SK-N-SH treated with all-trans-retinoic acid at 6 μM for 48 hours (cell line): ENCODE measurements at regions not wholly inside any gene's neighbourhood (a gene's known extent, or its start where the extent isn't known, plus 50 kb on each side); places are given as distances from the start of the nearest gene placed in this dataset.

ENCODE experiments used
- CSDC2 ChIP-seq: fragments of 250-450 bp; sonication (Bioruptor Pico); IDR thresholded peaks from 2 replicates; pipeline ENCODE4 v1.5.0; 2020; ENCODE audit warnings: mild to moderate bottlenecking, moderate library complexity
- TOX ChIP-seq: fragments of 250-450 bp; sonication (Bioruptor Pico); IDR thresholded peaks from 2 replicates; pipeline ENCODE4 v1.8.0; 2021; ENCODE audit warnings: mild to moderate bottlenecking, moderate library complexity, borderline replicate concordance

DNA sequence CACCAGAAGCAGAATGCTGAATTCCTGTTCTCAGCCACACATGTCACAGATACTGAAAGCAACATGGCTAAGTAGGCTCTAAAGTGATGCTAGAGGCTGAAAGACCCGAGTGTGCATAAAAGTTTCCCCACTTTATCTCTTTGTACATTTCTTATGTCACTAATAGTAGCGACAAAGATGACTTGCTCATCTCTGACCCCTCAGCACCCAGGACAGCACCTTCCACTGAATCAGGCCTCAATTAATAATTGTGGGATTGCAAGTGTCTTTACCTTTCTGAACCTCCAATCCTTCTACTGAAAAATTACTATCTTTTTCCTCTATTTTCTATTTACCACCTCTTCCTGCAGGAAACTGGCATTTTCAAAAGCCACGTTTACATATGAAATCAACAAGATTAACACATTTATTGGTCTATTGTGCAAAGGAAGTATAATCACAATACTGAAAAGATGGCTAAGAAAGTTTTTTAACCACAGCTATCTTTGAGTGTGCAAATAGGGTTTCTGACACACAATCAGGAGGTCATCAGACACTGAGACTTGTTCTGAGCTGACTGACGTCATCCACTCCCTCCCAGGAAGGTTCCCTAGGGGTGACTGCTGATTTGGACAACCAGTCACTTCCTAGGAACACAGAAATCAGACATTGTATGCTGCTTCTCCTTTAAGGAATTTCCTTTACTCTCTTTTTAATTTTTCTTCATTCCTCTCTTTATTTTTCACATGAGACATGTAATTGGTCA is 213.9 kb upstream of the ISX start:
- TF ChIP-seq TOX (CRISPR knock-in tag) (no peak), CSDC2 (CRISPR knock-in tag) (no peak)
